GM12878 (cell line): ENCODE measurements at regions not wholly inside any gene's neighbourhood (a gene's known extent, or its start where the extent isn't known, plus 50 kb on each side); places are given as distances from the start of the nearest gene placed in this dataset.

ENCODE experiments used
- ATAC-seq: fragments of 200-7000 bp; cut with Tn5 transposase; 3 replicates; pipeline ENCODE4 v1.9.1; 2020; ENCODE audit warnings: mild to moderate bottlenecking, moderate library complexity
- BruUV-seq: library from RNA; stranded (reverse); fragments of 400-500 nt; replicated peaks from 2 replicates; lab custom pipeline; 2021; lab: Mats Ljungman, UMichigan
- CTCF ChIA-PET: fragments of 300-600 bp; sonication (Branson Sonifier 250); formaldehyde crosslinking; extraction: SDS; loops from one replicate; lab custom pipeline; 2021; ENCODE audit warnings: inconsistent platforms; lab: Yijun Ruan, JAX
- POLR2A ChIA-PET: fragments of 350-600 bp; formaldehyde crosslinking; extraction: SDS; loops from one replicate; lab custom pipeline; 2021; ENCODE audit warnings: inconsistent platforms; lab: Charles Lee
- RAD21 ChIA-PET: fragments of 300-600 bp; sonication (Branson Sonifier 250); formaldehyde crosslinking; loops from one replicate; lab custom pipeline; 2023; ENCODE audit warnings: antibody characterized with exemption; ENCODE audit not compliant: unreplicated experiment; lab: Charles Lee
- SMC1A ChIA-PET: fragments of 300-600 bp; sonication (Branson Sonifier 250); formaldehyde crosslinking; loops from one replicate; lab custom pipeline; 2023; ENCODE audit not compliant: unreplicated experiment, uncharacterized antibody; lab: Charles Lee
- DNase-seq: peaks from one replicate; pipeline ENCODE4 v3.0.0-alpha.2; 2011; ENCODE audit warnings: low read depth, low spot score
- FAIRE-seq: peaks from 3 replicates; lab custom pipeline; 2011; peaks lifted over from hg19 to GRCh38; lab: Jason Lieb, UNC
- H2AFZ ChIP-seq: 2 replicates; pipeline ENCODE4 v1.6.0; 2011; ENCODE audit warnings: low read depth, low read length, control low read depth; ENCODE audit not compliant: control insufficient read depth
- H3K27ac ChIP-seq: 2 replicates; pipeline ENCODE4 v1.5.1; 2011; ENCODE audit warnings: control low read depth; ENCODE audit not compliant: control insufficient read depth, insufficient read depth
- H3K27me3 ChIP-seq, 2 experiments: replicated peaks in 1 of 2; 2 replicates each; pipeline versions ENCODE4 v1.6.0 to v1.6.1; 2011; ENCODE audit warnings: low read length in 1 of 2; ENCODE audit not compliant: control insufficient read depth in 2 of 2, insufficient read depth in 2 of 2
- H3K36me3 ChIP-seq, 2 experiments: 2 replicates each; pipeline ENCODE4 v1.5.1; 2011; ENCODE audit warnings: low read length in 1 of 2; ENCODE audit not compliant: control insufficient read depth in 2 of 2, insufficient read depth in 2 of 2
- H3K4me1 ChIP-seq: 2 replicates; pipeline ENCODE4 v1.6.1; 2011; ENCODE audit warnings: mild to moderate bottlenecking, low read length, moderate library complexity, mixed read lengths; ENCODE audit not compliant: control insufficient read depth, insufficient read depth
- H3K4me2 ChIP-seq: 2 replicates; pipeline ENCODE4 v1.6.0; 2011; ENCODE audit warnings: control low read depth; ENCODE audit not compliant: control insufficient read depth, insufficient read depth
- H3K4me3 ChIP-seq: fragments of 200-600 bp; sonication (generic); 2 replicates; pipeline ENCODE4 v1.5.1; 2016
- H3K79me2 ChIP-seq: 2 replicates; pipeline ENCODE4 v1.6.0; 2011; ENCODE audit warnings: low read length; ENCODE audit not compliant: control insufficient read depth, insufficient read depth
- H3K9ac ChIP-seq: 2 replicates; pipeline ENCODE4 v1.8.0; 2011; ENCODE audit warnings: low read length, control low read depth, mixed read lengths; ENCODE audit not compliant: control insufficient read depth, insufficient read depth
- H3K9me3 ChIP-seq: replicated peaks from 3 replicates; pipeline ENCODE4 v1.5.1; 2011; ENCODE audit warnings: mild to moderate bottlenecking, low read length; ENCODE audit not compliant: control insufficient read depth, insufficient read depth
- H4K20me1 ChIP-seq: 2 replicates; pipeline ENCODE4 v1.6.0; 2011; ENCODE audit not compliant: control insufficient read depth, insufficient read depth
- CBX3 ChIP-seq: fragments of 200-600 bp; sonication (generic); IDR thresholded peaks from 2 replicates; pipeline ENCODE4 v1.6.1; 2016; ENCODE audit warnings: low read depth, borderline replicate concordance
- CREM ChIP-seq: IDR thresholded peaks from 2 replicates; pipeline ENCODE4 v1.6.1; 2014; ENCODE audit warnings: antibody characterized with exemption, low read depth
- GABPA ChIP-seq: IDR thresholded peaks from 2 replicates; pipeline ENCODE4 v1.6.1; 2014; ENCODE audit warnings: antibody characterized with exemption, low read depth, mild to moderate bottlenecking, inconsistent platforms
- IRF3 ChIP-seq: fragments of 450-650 bp; IDR thresholded peaks from 2 replicates; pipeline ENCODE4 v1.6.1; 2014; ENCODE audit warnings: mild to moderate bottlenecking
- SMAD1 ChIP-seq: fragments of 450-650 bp; IDR thresholded peaks from 2 replicates; pipeline ENCODE4 v1.6.1; 2018; ENCODE audit warnings: mild to moderate bottlenecking, low read depth; ENCODE audit not compliant: partially characterized antibody
- TAF1 ChIP-seq: IDR thresholded peaks from 2 replicates; pipeline ENCODE4 v1.6.1; 2011; ENCODE audit warnings: mild to moderate bottlenecking, low read depth, low read length, borderline replicate concordance
- WRNIP1 ChIP-seq: IDR thresholded peaks from 2 replicates; pipeline ENCODE4 v1.6.1; 2011; ENCODE audit warnings: low read depth, low read length, improper control_type of control experiment, borderline replicate concordance
- ZNF384 ChIP-seq: IDR thresholded peaks from 2 replicates; pipeline ENCODE4 v1.6.1; 2012; ENCODE audit warnings: low read depth, mild to moderate bottlenecking, low read length, improper control_type of control experiment, borderline replicate concordance
- WGBS: methylation state at CpG from one replicate; pipeline ENCODE4 v1.1.6; 2016; ENCODE audit warnings: low lambda C conversion rate; ENCODE audit not compliant: insufficient replicate concordance, insufficient coverage; ENCODE audit errors: missing lambda C conversion rate; 5-methylcytosine and 5-hydroxymethylcytosine counted together
- in situ Hi-C: fragments of 300-500 bp; cut with MboI; formaldehyde crosslinking; loops from 9 replicates; pipeline ENCODE4 v1.14.3; 2018; ENCODE audit warnings: mixed read lengths
- intact Hi-C: fragments of 100-400 bp; cut with micrococcal nuclease; formaldehyde crosslinking; loops from one replicate; pipeline ENCODE4 v1.14.2; 2022; ENCODE audit not compliant: unreplicated experiment

- TF ChIP-seq ZNF384 (no peak), TAF1 (no peak)
These were observed 480.0 kb upstream of the ROBO1 start (continued) for GRCh38 chr3:80247766-80248165.

GRCh38 chr3:80244390-80244789, 476.6 kb upstream of the ROBO1 start:
- intact Hi-C loops, result no loop called here
- Histone ChIP-seq H3K9ac (no peak overlapping the region), H3K27me3 (no peaks in the 10 kb centered on the region), H2AFZ (no peak overlapping the region), H4K20me1 (no peaks in the 10 kb centered on the region), H3K9me3 (no peaks in the 10 kb centered on the region), H3K4me3 (no peak overlapping the region), H3K4me1 (no peaks in the 10 kb centered on the region), H3K4me2 (no peak overlapping the region), H3K27ac (no peak overlapping the region), H3K36me3 (no peaks in the 10 kb centered on the region), H3K79me2 (no peaks in the 10 kb centered on the region)
- no peak for ATAC-seq
- ChIA-PET POLR2A (no interaction called here), SMC1A (no interaction called here), RAD21 (no interaction called here), CTCF (interaction anchor here (0.5 kb wide), 1 partner anchor 951 kb away, joined by 3 read pairs; no protein-coding TSS in a partner anchor)
- FAIRE-seq, result no peak
- no peak for DNase-seq
- WGBS, result 11% methylated on average over 6 of the region's 6 CpGs
- in situ Hi-C loops, result no loop called here
- no TSS peak for BruUV-seq
- TF ChIP-seq WRNIP1 (no peak), GABPA (no peak), SMAD1 (no peak), IRF3 (no peak), CREM (no peak), CBX3 (no peak)
